ENCODE measurements at regions not wholly inside any gene's neighbourhood (a gene's known extent, or its start where the extent isn't known, plus 50 kb on each side); places are given as distances from the start of the nearest gene placed in this dataset.
"Not testable (repeated sequence)": the region's sequence is repeated elsewhere in the genome, so short reads cannot be mapped to it uniquely, and the experiment has no call there.

- DNase-seq (ENCODE audit: low read depth), result no peak
These were observed 114.4 kb upstream of the IRX2 start for GRCh38 chr5:2865856-2866255.

- no peak for DNase-seq (ENCODE audit: low read depth)
These were observed 113.1 kb upstream of the IRX2 start for GRCh38 chr5:2864515-2865105.

- no peak for DNase-seq (ENCODE audit: low read depth)
These were observed 112.4 kb upstream of the IRX2 start for GRCh38 chr5:2863675-2864433.

GRCh38 chr5:2863133-2863532, 111.7 kb upstream of the IRX2 start:
- no peak for DNase-seq (ENCODE audit: low read depth)

- not testable (repeated sequence) for DNase-seq (ENCODE audit: low read depth)
These were observed 110.7 kb upstream of the IRX2 start for GRCh38 chr5:2862176-2862575.

GRCh38 chr5:2861605-2862004, 110.1 kb upstream of the IRX2 start:
- DNase-seq (ENCODE audit: low read depth), result no peak

GRCh38 chr5:2860101-2860500, 108.6 kb upstream of the IRX2 start:
- no peak for DNase-seq (ENCODE audit: low read depth)

GRCh38 chr5:2857837-2858236, 106.4 kb upstream of the IRX2 start:
- no peak for DNase-seq (ENCODE audit: low read depth)

- DNase-seq (ENCODE audit: low read depth), result no peak
These were observed 104.7 kb upstream of the IRX2 start for GRCh38 chr5:2856206-2856605.

GRCh38 chr5:2852446-2852845, 101.0 kb upstream of the IRX2 start:
- DNase-seq (ENCODE audit: low read depth), result no peak

GRCh38 chr5:2851895-2852294, 100.4 kb upstream of the IRX2 start:
- DNase-seq (ENCODE audit: low read depth), result no peak

- no peak for DNase-seq (ENCODE audit: low read depth)
These were observed 98.0 kb upstream of the IRX2 start for GRCh38 chr5:2849429-2849828.

- DNase-seq (ENCODE audit: low read depth), result no peak
These were observed 97.1 kb upstream of the IRX2 start for GRCh38 chr5:2848619-2849018.

GRCh38 chr5:2847608-2848007, 96.1 kb upstream of the IRX2 start:
- DNase-seq (ENCODE audit: low read depth), result no peak

- no peak for DNase-seq (ENCODE audit: low read depth)
These were observed 89.7 kb upstream of the IRX2 start for GRCh38 chr5:2841208-2841607.

- DNase-seq (ENCODE audit: low read depth), result no peak
These were observed 89.0 kb upstream of the IRX2 start for GRCh38 chr5:2840372-2840915.

GRCh38 chr5:2836133-2836532, 84.7 kb upstream of the IRX2 start:
- no peak for DNase-seq (ENCODE audit: low read depth)

GRCh38 chr5:2833556-2833955, 82.1 kb upstream of the IRX2 start:
- no peak for DNase-seq (ENCODE audit: low read depth)

GRCh38 chr5:2832394-2832793, 80.9 kb upstream of the IRX2 start:
- no peak for DNase-seq (ENCODE audit: low read depth)

GRCh38 chr5:2829239-2829638, 77.8 kb upstream of the IRX2 start:
- no peak for DNase-seq (ENCODE audit: low read depth)

- DNase-seq (ENCODE audit: low read depth), result no peak
These were observed 67.5 kb upstream of the IRX2 start for GRCh38 chr5:2818936-2819335.

GRCh38 chr5:2817031-2817603, 65.6 kb upstream of the IRX2 start:
- no peak for DNase-seq (ENCODE audit: low read depth)

GRCh38 chr5:2813678-2814077, 62.2 kb upstream of the IRX2 start:
- no peak for DNase-seq (ENCODE audit: low read depth)

Measured in forelimb muscle (tissue), 1 donor.